H1 (cell line): ENCODE measurements at regions not wholly inside any gene's neighbourhood (a gene's known extent, or its start where the extent isn't known, plus 50 kb on each side); places are given as distances from the start of the nearest gene placed in this dataset.

ENCODE experiments used
- CTCF ChIA-PET: fragments of 300-600 bp; sonication (Branson Sonifier 250); formaldehyde crosslinking; loops from one replicate; lab custom pipeline; 2021; ENCODE audit not compliant: partially characterized antibody; lab: Charles Lee
- POLR2A ChIA-PET: fragments of 300-600 bp; sonication (Branson Sonifier 250); formaldehyde crosslinking; loops from one replicate; lab custom pipeline; 2021; ENCODE audit warnings: inconsistent platforms; ENCODE audit not compliant: partially characterized antibody; lab: Charles Lee
- DNase-seq, 2 experiments: peaks; one replicate each; pipeline versions ENCODE4 v3.0.0 to v3.0.0-alpha.2; 2010 to 2022; ENCODE audit warnings: low spot score in 2 of 2, low read depth in 1 of 2, mixed read lengths in 1 of 2
- FAIRE-seq: peaks from 2 replicates; lab custom pipeline; 2011; peaks lifted over from hg19 to GRCh38; lab: Jason Lieb, UNC
- H2AFZ ChIP-seq: 2 replicates; pipeline ENCODE4 v1.8.1; 2012; ENCODE audit warnings: low read length, inconsistent platforms
- H2AK5ac ChIP-seq: 2 replicates; pipeline ENCODE4 v1.6.1; 2013; ENCODE audit warnings: low read depth, low read length
- H2BK120ac ChIP-seq: replicated peaks from 2 replicates; pipeline ENCODE3; 2013; ENCODE audit warnings: low read depth, low read length, inconsistent platforms
- H2BK12ac ChIP-seq: 2 replicates; pipeline ENCODE4 v1.6.1; 2013; ENCODE audit warnings: low read depth, low read length
- H2BK15ac ChIP-seq: 2 replicates; pipeline ENCODE4 v1.6.1; 2013; ENCODE audit warnings: low read length
- H2BK20ac ChIP-seq: 2 replicates; pipeline ENCODE4 v1.6.1; 2013; ENCODE audit warnings: low read length
- H2BK5ac ChIP-seq: 2 replicates; pipeline ENCODE4 v1.6.1; 2013; ENCODE audit warnings: low read depth, low read length
- H3K14ac ChIP-seq: 2 replicates; pipeline ENCODE4 v1.6.1; 2013; ENCODE audit warnings: inconsistent platforms; ENCODE audit not compliant: insufficient read length
- H3K18ac ChIP-seq: 2 replicates; pipeline ENCODE4 v1.6.1; 2013; ENCODE audit warnings: low read length; ENCODE audit errors: extremely low read depth
- H3K23ac ChIP-seq: 2 replicates; pipeline ENCODE4 v1.6.1; 2013; ENCODE audit warnings: inconsistent platforms; ENCODE audit not compliant: insufficient read length
- H3K23me2 ChIP-seq: 2 replicates; pipeline ENCODE4 v1.6.1; 2013; ENCODE audit warnings: low read depth, low read length
- H3K27ac ChIP-seq: 2 replicates; pipeline ENCODE4 v1.6.1; 2011; ENCODE audit warnings: low read depth, low read length, inconsistent platforms
- H3K27me3 ChIP-seq, 4 experiments: replicated peaks in 1 of 4; 1 replicate in 1 of 4; 2 replicates in 3 of 4; pipeline versions ENCODE4 v1.6.1 to v1.8.1; 2011 to 2013; ENCODE audit warnings: low read length in 3 of 4, mild to moderate bottlenecking in 3 of 4, inconsistent platforms in 2 of 4, mixed read lengths in 2 of 4, moderate library complexity in 1 of 4; ENCODE audit not compliant: control insufficient read depth in 3 of 4, insufficient read depth in 3 of 4; ENCODE audit errors: extremely low read depth in 1 of 4
- H3K36me3 ChIP-seq, 4 experiments: 2 replicates each; pipeline versions ENCODE4 v1.6.1 to v1.8.1; 2011 to 2013; ENCODE audit warnings: mild to moderate bottlenecking in 4 of 4, low read length in 3 of 4, moderate library complexity in 2 of 4, control low read depth in 1 of 4, inconsistent platforms in 1 of 4; ENCODE audit not compliant: insufficient read depth in 4 of 4, control insufficient read depth in 2 of 4
- H3K4ac ChIP-seq: replicated peaks from 2 replicates; pipeline ENCODE3; 2013; ENCODE audit warnings: low read length, low read depth, mixed read lengths, inconsistent platforms; ENCODE audit not compliant: insufficient read length
- H3K4me1 ChIP-seq, 4 experiments: replicated peaks in 1 of 4; 1 replicate in 1 of 4; 2 replicates in 3 of 4; pipeline versions ENCODE4 v1.6.1 to v1.8.1; 2011 to 2013; ENCODE audit warnings: low read length in 3 of 4, inconsistent platforms in 2 of 4, mixed read lengths in 1 of 4; ENCODE audit not compliant: insufficient read depth in 4 of 4, control insufficient read depth in 3 of 4
- H3K4me2 ChIP-seq, 2 experiments: 2 replicates each; pipeline versions ENCODE4 v1.6.1 to v1.8.1; 2011 to 2013; ENCODE audit warnings: low read depth in 2 of 2, low read length in 2 of 2, control low read depth in 1 of 2, inconsistent platforms in 1 of 2, mild to moderate bottlenecking in 1 of 2; ENCODE audit not compliant: insufficient read depth in 1 of 2
- H3K4me3 ChIP-seq, 4 experiments: fragments of 200-600, 300-600 bp in 1 of 4; sonication (generic), shearing (Covaris generic), sonication (Bioruptor Twin) in 1 of 4; 2 replicates each; pipeline versions ENCODE4 v1.5.1 to v1.8.1; 2011 to 2016; ENCODE audit warnings: low read length in 4 of 4, low read depth in 3 of 4, control low read depth in 2 of 4, inconsistent platforms in 2 of 4, mild to moderate bottlenecking in 2 of 4, mixed read lengths in 1 of 4, moderate library complexity in 1 of 4; ENCODE audit not compliant: insufficient read depth in 2 of 4; ENCODE audit errors: extremely low read depth in 1 of 4
- H3K56ac ChIP-seq: replicated peaks from 2 replicates; pipeline ENCODE3; 2013; ENCODE audit warnings: low read depth, mild to moderate bottlenecking, mixed read lengths, low read length, inconsistent platforms; ENCODE audit not compliant: insufficient read length
- H3K79me1 ChIP-seq: 2 replicates; pipeline ENCODE4 v1.6.1; 2013; ENCODE audit warnings: low read depth, low read length, control low read depth
- H3K79me2 ChIP-seq, 2 experiments: 2 replicates each; pipeline versions ENCODE4 v1.6.1 to v1.8.1; 2012 to 2013; ENCODE audit warnings: low read length in 2 of 2, mild to moderate bottlenecking in 2 of 2, inconsistent platforms in 1 of 2; ENCODE audit not compliant: insufficient read depth in 2 of 2, control insufficient read depth in 1 of 2
- H3K9ac ChIP-seq, 4 experiments: replicated peaks in 1 of 4; 1 replicate in 1 of 4; 2 replicates in 3 of 4; pipeline versions ENCODE4 v1.6.1 to v1.8.1; 2011 to 2013; ENCODE audit warnings: low read depth in 3 of 4, low read length in 3 of 4, control low read depth in 2 of 4, mild to moderate bottlenecking in 2 of 4, moderate library complexity in 2 of 4, inconsistent platforms in 1 of 4; ENCODE audit errors: extremely low read depth in 1 of 4
- H3K9me3 ChIP-seq, 2 experiments: 2 replicates each; pipeline versions ENCODE4 v1.6.1 to v1.8.1; 2012 to 2013; ENCODE audit warnings: mild to moderate bottlenecking in 2 of 2, moderate library complexity in 2 of 2, control low read depth in 1 of 2, inconsistent platforms in 1 of 2, low read depth in 1 of 2, low read length in 1 of 2, mixed read lengths in 1 of 2; ENCODE audit not compliant: insufficient read depth in 2 of 2
- H4K20me1 ChIP-seq, 2 experiments: replicated peaks in 1 of 2; 2 replicates each; pipeline versions ENCODE3 to v1.8.1; 2011 to 2013; ENCODE audit warnings: inconsistent platforms in 2 of 2, low read length in 2 of 2, mild to moderate bottlenecking in 1 of 2; ENCODE audit not compliant: insufficient read depth in 2 of 2, control insufficient read depth in 1 of 2
- H4K5ac ChIP-seq: 2 replicates; pipeline ENCODE4 v1.6.1; 2013; ENCODE audit warnings: low read length, low read depth, mixed read lengths, inconsistent platforms; ENCODE audit not compliant: insufficient read length
- H4K8ac ChIP-seq: 2 replicates; pipeline ENCODE4 v1.8.0; 2013; ENCODE audit warnings: mild to moderate bottlenecking, moderate library complexity, low read length, inconsistent platforms; ENCODE audit not compliant: insufficient read depth; ENCODE audit errors: extremely low read depth
- H4K91ac ChIP-seq: replicated peaks from 2 replicates; pipeline ENCODE3; 2013; ENCODE audit warnings: low read length, mixed read lengths, inconsistent platforms; ENCODE audit not compliant: insufficient read length
- CHD1 ChIP-seq: IDR thresholded peaks from 2 replicates; pipeline ENCODE4 v1.6.1; 2012; ENCODE audit warnings: low read depth, low read length, improper control_type of control experiment
- WGBS, 2 experiments: shearing (Covaris generic) in 1 of 2; methylation state at CpG; one replicate each; pipeline versions ENCODE4 v1.1.6 to v1.1.7; 2013 to 2015; ENCODE audit warnings: low lambda C conversion rate in 2 of 2, mixed read lengths in 2 of 2, inconsistent platforms in 1 of 2, low coverage in 1 of 2, missing lambda C conversion rate in 1 of 2; ENCODE audit not compliant: insufficient replicate concordance in 2 of 2, insufficient coverage in 1 of 2, insufficient read length in 1 of 2; ENCODE audit errors: extremely low coverage in 1 of 2, missing lambda C conversion rate in 1 of 2; 5-methylcytosine and 5-hydroxymethylcytosine counted together

- H3K23ac ChIP-seq: no peak overlapping the region
- no peak overlapping the region for H3K18ac ChIP-seq
- H3K9ac ChIP-seq: no peak overlapping the region
- no peak overlapping the region for H2BK5ac ChIP-seq
- H3K4me1 ChIP-seq: no peaks in the 10 kb centered on the region
- no peak overlapping the region for H4K91ac ChIP-seq
- H2BK12ac ChIP-seq: no peak overlapping the region
- no peak overlapping the region for H2BK20ac ChIP-seq
- peaks cover 2% of the 10 kb centered on the region; the same call in 1 of the 2 replicates for H3K23me2 ChIP-seq
- H3K9me3 ChIP-seq: no peaks in the 10 kb centered on the region; a peak in 1 of 4 replicates
- H3K4me2 ChIP-seq: no peak overlapping the region
- H2AFZ ChIP-seq: no peak overlapping the region
- no peak overlapping the region for H3K27ac ChIP-seq
- no peaks in the 10 kb centered on the region for H3K79me2 ChIP-seq
- H4K8ac ChIP-seq: no peak overlapping the region
- no peak for FAIRE-seq
- H3K79me1 ChIP-seq: no peaks in the 10 kb centered on the region
- no peak overlapping the region for H2BK15ac ChIP-seq
- DNase-seq: no peak
- no peak overlapping the region for H3K4ac ChIP-seq
- no peaks in the 10 kb centered on the region for H4K20me1 ChIP-seq
- no peak overlapping the region for H3K4me3 ChIP-seq
- no peak overlapping the region for H4K5ac ChIP-seq
- ChIA-PET CTCF (interaction anchor here (1.0 kb wide), 1 partner anchor 30 kb away, joined by 3 read pairs; no protein-coding TSS in a partner anchor), POLR2A (no interaction called here)
- no peaks in the 10 kb centered on the region for H3K36me3 ChIP-seq
- H3K56ac ChIP-seq: no peak overlapping the region
- WGBS, 2 experiments: 90% methylated on average over 6 of the region's 6 CpGs; no CpG with 5 or more reads in 1 of the 2 experiments
- TF ChIP-seq CHD1: no peak
- TF ChIP-seq, all 59 proteins: peak for 0
- no peak overlapping the region for H2AK5ac ChIP-seq
- H3K27me3 ChIP-seq: no peaks in the 10 kb centered on the region
- no peak overlapping the region for H3K14ac ChIP-seq
- no peak overlapping the region for H2BK120ac ChIP-seq
Measured at GRCh38 chr3:153320585-153321128, 158.6 kb downstream of the RAP2B start.
